ENCODE measurements at regions not wholly inside any gene's neighbourhood (a gene's known extent, or its start where the extent isn't known, plus 50 kb on each side); places are given as distances from the start of the nearest gene placed in this dataset.

DNA sequence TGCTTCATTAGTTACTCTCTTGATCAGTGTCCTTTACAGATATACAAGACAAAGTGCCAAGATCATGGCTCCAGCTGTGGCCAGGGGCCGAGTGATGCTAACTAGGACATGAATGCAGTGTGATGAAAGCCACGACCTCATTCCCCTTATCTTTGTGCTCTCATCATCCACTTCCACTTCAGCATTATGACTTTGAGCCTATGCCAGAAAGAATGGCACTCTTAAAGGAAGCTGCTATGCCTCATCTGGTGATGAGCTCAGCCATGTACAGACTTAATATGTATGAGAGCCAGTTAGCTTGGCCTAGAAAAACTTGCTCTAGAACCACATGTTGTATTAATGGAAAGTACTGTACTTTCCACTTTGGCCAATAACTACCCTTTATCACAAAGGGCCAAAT lies 179.1 kb downstream of the TOX3 start:
- Histone ChIP-seq H3K27me3 (ENCODE audit: control insufficient read depth, insufficient read depth, low read length) (no peaks in the 10 kb centered on the region), H3K36me3 (ENCODE audit: control insufficient read depth in 2 of 3, insufficient read depth in 3 of 3, low read length in 3 of 3) (no peaks in the 10 kb centered on the region), H3K4me1 (ENCODE audit: control insufficient read depth in 2 of 3, insufficient read depth in 2 of 3, low read depth in 1 of 3, low read length in 3 of 3) (no peaks in the 10 kb centered on the region), H3K9ac (ENCODE audit: low read length in 3 of 3) (no peak overlapping the region), H3K4me3 (ENCODE audit: low read length in 3 of 3) (no peak overlapping the region), H3K27ac (ENCODE audit: low read depth in 2 of 2, low read length in 2 of 2) (no peak overlapping the region), H3K9me3 (ENCODE audit: control insufficient read depth in 2 of 3, insufficient read depth in 1 of 3, low read length in 3 of 3) (no peaks in the 10 kb centered on the region)
- intact Hi-C loops (cut with DNase I): no loop called here
- no peak for FAIRE-seq
- no peak for DNase-seq
- TF ChIP-seq, protein P1, sequence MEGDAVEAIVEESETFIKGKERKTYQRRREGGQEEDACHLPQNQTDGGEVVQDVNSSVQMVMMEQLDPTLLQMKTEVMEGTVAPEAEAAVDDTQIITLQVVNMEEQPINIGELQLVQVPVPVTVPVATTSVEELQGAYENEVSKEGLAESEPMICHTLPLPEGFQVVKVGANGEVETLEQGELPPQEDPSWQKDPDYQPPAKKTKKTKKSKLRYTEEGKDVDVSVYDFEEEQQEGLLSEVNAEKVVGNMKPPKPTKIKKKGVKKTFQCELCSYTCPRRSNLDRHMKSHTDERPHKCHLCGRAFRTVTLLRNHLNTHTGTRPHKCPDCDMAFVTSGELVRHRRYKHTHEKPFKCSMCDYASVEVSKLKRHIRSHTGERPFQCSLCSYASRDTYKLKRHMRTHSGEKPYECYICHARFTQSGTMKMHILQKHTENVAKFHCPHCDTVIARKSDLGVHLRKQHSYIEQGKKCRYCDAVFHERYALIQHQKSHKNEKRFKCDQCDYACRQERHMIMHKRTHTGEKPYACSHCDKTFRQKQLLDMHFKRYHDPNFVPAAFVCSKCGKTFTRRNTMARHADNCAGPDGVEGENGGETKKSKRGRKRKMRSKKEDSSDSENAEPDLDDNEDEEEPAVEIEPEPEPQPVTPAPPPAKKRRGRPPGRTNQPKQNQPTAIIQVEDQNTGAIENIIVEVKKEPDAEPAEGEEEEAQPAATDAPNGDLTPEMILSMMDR (IDR thresholded peaks at IDR 0.05; ENCODE audit: borderline replicate concordance, extremely low read depth, insufficient read depth): no peak

DNA sequence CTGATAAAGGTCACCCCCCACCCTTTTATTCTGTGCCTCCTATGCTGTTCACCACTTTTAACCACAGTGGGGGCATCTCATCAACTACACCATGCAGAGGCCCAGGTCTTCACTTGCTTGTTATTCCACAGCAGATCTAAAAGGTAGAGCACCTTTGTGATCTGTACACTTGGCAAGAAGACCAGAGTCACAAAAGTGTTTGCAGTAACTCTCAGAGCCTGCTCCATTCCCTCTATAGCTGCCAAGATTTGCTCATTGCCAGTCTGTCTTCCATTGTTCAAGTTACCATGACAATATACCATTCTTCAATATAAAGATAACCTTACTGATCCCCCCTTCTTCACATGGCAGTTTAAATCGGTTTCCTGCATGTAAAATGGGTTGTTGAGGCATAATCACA lies 180.0 kb downstream of the TOX3 start:
- TF ChIP-seq, protein P1 (IDR thresholded peaks at IDR 0.05; ENCODE audit: borderline replicate concordance, extremely low read depth, insufficient read depth): no peak
- DNase-seq (no peak), FAIRE-seq (no peak)
- intact Hi-C loops (cut with DNase I): no loop called here
- H3K27me3 ChIP-seq (ENCODE audit: control insufficient read depth, insufficient read depth, low read length): no peaks in the 10 kb centered on the region
- no peak overlapping the region for H3K4me3 ChIP-seq (ENCODE audit: low read length in 3 of 3)
- H3K9me3 ChIP-seq (ENCODE audit: control insufficient read depth in 2 of 3, insufficient read depth in 1 of 3, low read length in 3 of 3): no peaks in the 10 kb centered on the region
- H3K4me1 ChIP-seq (ENCODE audit: control insufficient read depth in 2 of 3, insufficient read depth in 2 of 3, low read depth in 1 of 3, low read length in 3 of 3): no peaks in the 10 kb centered on the region
- H3K27ac ChIP-seq (ENCODE audit: low read depth in 2 of 2, low read length in 2 of 2): no peak overlapping the region
- no peaks in the 10 kb centered on the region for H3K36me3 ChIP-seq (ENCODE audit: control insufficient read depth in 2 of 3, insufficient read depth in 3 of 3, low read length in 3 of 3)
- H3K9ac ChIP-seq (ENCODE audit: low read length in 3 of 3): no peak overlapping the region

DNA sequence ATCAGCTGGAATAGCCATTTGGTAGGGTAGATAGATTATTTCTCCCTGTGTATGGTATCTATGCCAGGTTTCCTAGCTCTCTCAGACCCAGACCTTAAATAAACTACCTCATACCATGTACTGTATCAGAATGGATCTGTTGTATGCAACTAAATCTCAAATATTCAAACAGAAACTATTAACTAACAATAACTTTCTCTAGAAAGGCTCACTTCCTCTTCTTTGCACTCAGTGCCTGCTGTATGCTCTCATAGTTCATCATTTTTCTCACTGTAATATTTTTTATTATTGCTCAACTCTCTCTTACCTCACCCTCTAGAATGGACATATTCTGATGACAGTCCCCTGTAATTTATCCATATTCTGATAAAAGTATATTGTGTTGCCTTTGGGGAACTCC lies 182.4 kb downstream of the TOX3 start:
- FAIRE-seq (no peak), DNase-seq (no peak)
- TF ChIP-seq, protein P1 (IDR thresholded peaks at IDR 0.05; ENCODE audit: borderline replicate concordance, extremely low read depth, insufficient read depth): no peak
- Histone ChIP-seq H3K27me3 (ENCODE audit: control insufficient read depth, insufficient read depth, low read length) (no peaks in the 10 kb centered on the region), H3K36me3 (ENCODE audit: control insufficient read depth in 2 of 3, insufficient read depth in 3 of 3, low read length in 3 of 3) (no peaks in the 10 kb centered on the region), H3K9me3 (ENCODE audit: control insufficient read depth in 2 of 3, insufficient read depth in 1 of 3, low read length in 3 of 3) (no peaks in the 10 kb centered on the region), H3K4me3 (ENCODE audit: low read length in 3 of 3) (no peak overlapping the region), H3K27ac (ENCODE audit: low read depth in 2 of 2, low read length in 2 of 2) (no peak overlapping the region), H3K4me1 (ENCODE audit: control insufficient read depth in 2 of 3, insufficient read depth in 2 of 3, low read depth in 1 of 3, low read length in 3 of 3) (no peaks in the 10 kb centered on the region), H3K9ac (ENCODE audit: low read length in 3 of 3) (no peak overlapping the region)
- intact Hi-C loops (cut with DNase I): no loop called here

DNA sequence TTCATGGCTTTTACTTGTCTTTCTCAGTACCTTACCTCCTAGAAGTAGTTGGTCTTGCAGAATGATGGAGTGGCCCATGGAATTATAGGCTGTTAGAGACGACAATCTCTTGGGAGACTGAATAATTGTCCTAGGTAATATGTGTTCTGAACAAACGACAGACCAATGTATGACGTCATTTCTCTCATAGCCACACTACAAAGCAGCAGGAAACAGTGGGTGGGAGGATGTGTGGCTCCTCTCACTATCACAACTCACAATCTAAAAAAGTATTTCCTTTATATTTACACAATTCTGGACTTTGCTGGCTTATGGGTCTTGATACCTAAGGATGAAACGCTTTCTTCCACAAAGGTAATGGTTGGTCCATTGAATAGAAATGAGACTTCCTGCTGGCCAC lies 183.9 kb downstream of the TOX3 start:
- intact Hi-C loops (cut with DNase I): no loop called here
- Histone ChIP-seq H3K27me3 (ENCODE audit: control insufficient read depth, insufficient read depth, low read length) (no peaks in the 10 kb centered on the region), H3K9me3 (ENCODE audit: control insufficient read depth in 2 of 3, insufficient read depth in 1 of 3, low read length in 3 of 3) (no peaks in the 10 kb centered on the region), H3K36me3 (ENCODE audit: control insufficient read depth in 2 of 3, insufficient read depth in 3 of 3, low read length in 3 of 3) (no peaks in the 10 kb centered on the region), H3K4me1 (ENCODE audit: control insufficient read depth in 2 of 3, insufficient read depth in 2 of 3, low read depth in 1 of 3, low read length in 3 of 3) (no peaks in the 10 kb centered on the region), H3K4me3 (ENCODE audit: low read length in 3 of 3) (no peak overlapping the region), H3K27ac (ENCODE audit: low read depth in 2 of 2, low read length in 2 of 2) (no peak overlapping the region), H3K9ac (ENCODE audit: low read length in 3 of 3) (no peak overlapping the region)
- TF ChIP-seq, protein P1 (IDR thresholded peaks at IDR 0.05; ENCODE audit: borderline replicate concordance, extremely low read depth, insufficient read depth): no peak
- DNase-seq (no peak), FAIRE-seq (no peak)
